GM19043 (cell line): ENCODE measurements at regions not wholly inside any gene's neighbourhood (a gene's known extent, or its start where the extent isn't known, plus 50 kb on each side); places are given as distances from the start of the nearest gene placed in this dataset.
"Not testable (repeated sequence)": the region's sequence is repeated elsewhere in the genome, so short reads cannot be mapped to it uniquely, and the experiment has no call there.

Source experiments
- ATAC-seq: cut with Tn5 transposase; IDR thresholded peaks from one replicate; pipeline ENCODE4 v1.9.1; 2021; ENCODE audit warnings: low read depth; ENCODE audit not compliant: unreplicated experiment

DNA sequence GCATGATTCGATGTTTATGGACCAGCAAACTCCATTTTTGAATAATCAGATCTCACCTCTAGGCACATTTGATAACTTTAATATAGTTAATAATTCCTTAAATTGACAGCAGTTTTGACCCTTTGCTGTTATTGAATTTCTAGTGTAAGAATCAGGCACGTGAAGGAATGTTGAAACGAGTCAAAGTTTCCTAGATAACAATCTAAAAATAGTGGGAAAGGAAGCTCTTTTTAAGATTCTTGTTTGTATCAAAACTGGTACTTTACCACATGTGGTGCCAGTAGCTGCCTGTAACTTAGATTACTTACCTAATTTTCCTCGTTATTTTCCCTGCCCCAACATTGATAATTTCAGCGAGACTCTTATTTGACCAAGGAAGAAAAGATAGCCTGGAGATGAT lies 757.8 kb upstream of the KCND2 start:
- ATAC-seq: no peak

DNA sequence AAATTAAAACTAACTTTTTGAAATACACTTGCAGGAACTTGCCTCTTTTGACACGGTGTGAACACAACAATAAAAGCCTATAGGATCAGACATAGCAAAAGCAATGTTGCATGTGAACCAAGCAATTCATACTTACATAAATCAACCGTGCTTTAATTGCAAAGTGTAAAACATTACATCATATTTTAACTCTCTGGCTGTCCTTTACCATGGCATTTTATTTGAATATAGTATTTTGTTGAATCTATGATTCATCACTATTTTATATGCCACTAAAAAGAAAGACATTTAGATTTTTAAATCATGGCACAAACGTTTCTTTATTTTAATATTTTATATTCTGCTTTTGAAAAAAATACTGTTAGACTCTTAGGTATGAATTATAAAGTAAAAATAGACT lies 757.0 kb upstream of the KCND2 start:
- ATAC-seq: no peak

- ATAC-seq: no peak
These were observed 750.7 kb upstream of the KCND2 start for GRCh38 chr7:119522263-119522662.

DNA sequence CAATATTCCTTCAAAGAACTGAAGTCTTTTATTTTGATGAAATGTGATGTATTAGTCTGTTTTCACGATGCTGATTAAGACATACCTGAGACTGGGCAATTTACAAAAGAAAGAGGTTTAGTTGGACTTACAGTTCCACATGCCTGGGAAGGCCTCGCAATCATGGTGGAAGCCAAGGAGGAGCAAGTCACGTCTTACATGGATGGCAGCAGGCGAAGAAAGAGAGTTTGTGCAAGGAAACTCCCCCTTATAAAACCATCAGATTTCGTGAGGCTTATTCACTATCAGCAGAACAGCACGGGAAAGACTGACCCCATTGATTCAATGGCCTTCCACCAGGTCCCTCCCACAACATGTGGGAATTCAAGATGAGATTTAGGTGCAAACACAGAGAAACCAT lies 750.3 kb upstream of the KCND2 start:
- no peak for ATAC-seq

GRCh38 chr7:119545118-119545517 lies 727.9 kb upstream of the KCND2 start:
- ATAC-seq: no peak

DNA sequence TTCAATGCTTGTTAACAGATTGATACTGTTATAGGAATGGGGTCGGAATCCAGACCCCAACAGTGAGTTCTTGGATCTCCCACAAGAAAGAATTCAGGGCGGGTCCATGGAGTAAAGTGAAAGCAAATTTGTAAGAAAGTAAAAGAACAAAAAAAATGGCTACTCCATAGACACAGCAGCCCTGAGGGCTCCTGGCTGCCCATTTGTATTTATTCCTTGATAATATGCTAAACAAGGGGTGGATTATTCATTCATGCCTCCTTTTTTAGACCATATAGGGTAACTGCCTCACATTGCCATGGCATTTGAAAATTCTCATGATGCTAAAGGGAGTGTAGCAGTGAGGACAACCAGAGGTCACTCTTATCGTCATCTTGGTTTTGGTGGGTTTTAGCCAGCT lies 717.2 kb upstream of the KCND2 start:
- ATAC-seq: no peak

GRCh38 chr7:119556436-119556835 lies 716.5 kb upstream of the KCND2 start:
- no peak for ATAC-seq

DNA sequence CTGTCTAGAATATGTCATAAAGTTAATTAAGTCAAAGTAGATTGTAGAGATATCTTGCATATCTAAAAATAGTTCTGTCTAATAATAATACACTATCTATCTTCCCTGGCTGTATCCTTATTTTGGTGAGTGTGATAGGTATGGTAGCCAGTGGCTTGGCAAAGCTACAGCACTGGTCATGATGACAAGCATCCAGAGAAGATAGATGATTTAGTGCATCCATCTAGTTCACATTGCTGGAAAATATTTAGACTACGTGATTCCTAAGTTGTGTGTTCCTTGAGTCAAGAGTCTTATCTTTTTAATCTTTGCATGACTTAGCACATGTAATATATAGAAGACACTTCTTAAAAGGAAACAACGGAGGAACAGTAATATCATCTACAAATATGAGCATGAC lies 711.2 kb upstream of the KCND2 start:
- ATAC-seq: no peak

- no peak for ATAC-seq
These were observed 710.1 kb upstream of the KCND2 start for GRCh38 chr7:119562839-119563238.

GRCh38 chr7:119571666-119572065 lies 701.3 kb upstream of the KCND2 start:
- no peak for ATAC-seq

DNA sequence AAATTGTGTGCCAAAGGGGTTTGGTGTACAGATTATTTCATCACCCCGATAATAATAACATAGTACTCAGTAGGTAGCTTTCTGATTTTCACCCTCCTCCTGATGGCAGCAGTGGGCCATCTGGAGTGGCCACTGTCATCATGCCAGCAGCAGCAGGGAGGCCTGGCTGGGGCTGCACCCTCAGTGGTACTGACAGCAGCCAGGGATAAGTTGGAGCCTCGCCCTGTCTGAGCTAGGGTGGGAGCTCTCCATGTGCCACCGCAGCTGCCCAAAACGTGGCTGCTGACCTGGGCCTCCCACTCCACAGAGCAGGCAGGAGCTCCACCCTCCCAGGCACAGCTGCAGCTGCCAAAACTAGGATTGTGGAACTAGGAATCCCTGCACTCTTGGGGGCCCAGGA lies 700.8 kb upstream of the KCND2 start:
- ATAC-seq: no peak

DNA sequence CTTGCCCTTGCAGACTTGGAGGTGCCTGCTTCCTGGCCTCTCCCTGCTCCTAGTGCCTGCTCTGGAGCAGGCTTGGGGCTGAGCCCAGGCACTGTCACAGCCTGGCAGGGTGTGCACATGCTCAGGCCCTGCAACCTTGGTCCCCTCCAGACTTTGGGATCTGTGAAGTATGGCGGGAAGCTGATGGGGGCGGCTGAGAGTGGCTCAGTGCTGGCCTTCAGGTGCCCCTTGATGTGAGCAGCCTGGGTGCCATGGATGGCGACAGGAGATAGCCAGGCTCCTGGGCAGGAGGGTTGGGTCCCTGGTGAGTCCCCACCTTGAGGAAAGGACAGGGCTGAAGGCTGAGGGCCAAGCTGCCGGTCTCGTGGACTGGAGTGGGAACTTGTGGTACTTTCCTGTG lies 700.4 kb upstream of the KCND2 start:
- no peak for ATAC-seq

DNA sequence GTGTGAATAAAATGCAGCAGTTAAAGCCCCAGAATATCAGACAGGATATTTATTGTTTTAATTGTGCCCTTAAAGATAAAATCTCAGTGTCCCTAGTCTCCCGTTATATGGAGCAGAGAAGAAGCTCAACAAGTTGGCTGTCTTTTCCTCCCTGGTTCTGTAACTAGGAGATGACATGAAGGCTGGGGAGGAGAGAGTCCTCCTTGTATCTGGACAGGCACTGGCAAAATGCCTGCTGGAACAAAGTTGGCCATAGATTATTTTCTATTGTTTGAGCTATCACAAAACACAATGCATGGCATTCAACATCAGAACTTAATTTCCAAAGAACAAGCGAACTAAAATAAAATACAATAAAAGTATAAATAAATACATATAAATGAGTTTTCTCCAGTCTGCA lies 694.9 kb upstream of the KCND2 start:
- no peak for ATAC-seq

- ATAC-seq: no peak
These were observed 678.0 kb upstream of the KCND2 start for GRCh38 chr7:119594956-119595355.

GRCh38 chr7:119596651-119597050 lies 676.3 kb upstream of the KCND2 start:
- no peak for ATAC-seq

- no peak for ATAC-seq
These were observed 666.7 kb upstream of the KCND2 start for GRCh38 chr7:119606297-119606696.

- ATAC-seq: no peak
These were observed 652.2 kb upstream of the KCND2 start for GRCh38 chr7:119620769-119621168.

- no peak for ATAC-seq
These were observed 649.5 kb upstream of the KCND2 start for GRCh38 chr7:119623427-119623826.

GRCh38 chr7:119630406-119630969 lies 642.5 kb upstream of the KCND2 start:
- no peak for ATAC-seq

DNA sequence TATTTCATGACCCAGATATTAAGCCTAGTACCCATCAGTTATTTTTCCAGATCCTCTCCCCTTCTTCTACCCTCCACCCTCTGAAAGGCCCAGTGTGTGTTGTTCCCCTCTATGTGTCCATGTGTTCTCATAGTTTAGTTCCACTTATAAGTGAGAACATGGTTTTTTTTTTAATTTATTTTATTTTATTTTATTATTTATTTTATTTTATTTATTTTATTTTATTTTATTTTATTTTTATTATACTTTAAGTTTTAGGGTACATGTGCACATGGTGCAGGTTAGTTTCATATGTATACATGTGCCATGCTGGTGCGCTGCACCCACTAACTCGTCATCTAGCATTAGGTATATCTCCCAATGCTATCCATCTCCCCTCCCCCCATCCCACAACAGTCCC lies 639.2 kb upstream of the KCND2 start:
- not testable (repeated sequence) for ATAC-seq

- ATAC-seq: no peak
These were observed 632.6 kb upstream of the KCND2 start for GRCh38 chr7:119640326-119640725.

- no peak for ATAC-seq
These were observed 632.1 kb upstream of the KCND2 start for GRCh38 chr7:119640861-119641260.

DNA sequence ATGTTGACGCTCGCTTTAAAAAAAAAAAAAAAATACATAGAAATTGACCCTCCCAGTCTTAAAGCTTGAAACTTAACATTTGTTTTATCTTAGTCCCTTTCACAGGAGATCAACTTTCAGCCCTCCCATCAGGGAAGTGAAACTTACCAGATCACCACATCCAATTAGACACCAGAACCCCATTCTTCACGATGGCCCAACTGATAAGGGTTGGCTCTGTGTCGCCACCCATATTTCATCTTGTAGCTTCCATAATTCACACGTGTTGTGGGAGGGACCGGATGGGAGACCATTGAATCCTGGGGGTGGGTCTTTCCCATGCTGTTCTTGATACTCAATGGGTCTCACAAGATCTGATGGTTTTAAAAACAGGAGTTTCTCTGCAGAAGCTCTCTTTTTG lies 629.4 kb upstream of the KCND2 start:
- ATAC-seq: no peak
